ENCODE measurements at regions not wholly inside any gene's neighbourhood (a gene's known extent, or its start where the extent isn't known, plus 50 kb on each side); places are given as distances from the start of the nearest gene placed in this dataset.

GRCh38 chr6:22119500-22119899 lies 177.3 kb downstream of the PRL start:
- DNase-seq (ENCODE audit: low read depth) (peak; percentile 36), FAIRE-seq (no peak)
- H3K4me1 ChIP-seq (ENCODE audit: insufficient read depth, low read length): no peaks in the 10 kb centered on the region
- no peak overlapping the region for H3K4me3 ChIP-seq (ENCODE audit: insufficient read depth, low read depth, low read length)
- Mint-ChIP-seq H3K4me3 (ENCODE audit: unreplicated experiment) (no peak overlapping the region), H3K27ac (ENCODE audit: unreplicated experiment) (no peak overlapping the region), H3K36me3 (ENCODE audit: low read depth, unreplicated experiment) (peaks cover 12% of the 10 kb centered on the region), H3K27me3 (ENCODE audit: low read depth, unreplicated experiment) (no peaks in the 10 kb centered on the region), H3K9me3 (ENCODE audit: unreplicated experiment) (no peaks in the 10 kb centered on the region), H3K4me1 (ENCODE audit: low read depth, unreplicated experiment) (peaks cover 23% of the 10 kb centered on the region)
- no peaks in the 10 kb centered on the region for H4K20me1 ChIP-seq (ENCODE audit: insufficient read depth, low read length)
- H2AFZ ChIP-seq (ENCODE audit: low read depth, low read length): no peak overlapping the region
- H3K9me3 ChIP-seq (ENCODE audit: insufficient read depth, low read depth, low read length): no peaks in the 10 kb centered on the region
- no peaks in the 10 kb centered on the region for H3K79me2 ChIP-seq (ENCODE audit: insufficient read depth, low read length)
- H3K36me3 ChIP-seq (ENCODE audit: insufficient read depth, low read length): no peaks in the 10 kb centered on the region
- TF ChIP-seq EZH2 (IDR thresholded peaks at IDR 0.05; ENCODE audit: insufficient read depth, low read length) (no peak), CTCF (IDR thresholded peaks at IDR 0.05; ENCODE audit: insufficient read depth, low read depth, low read length) (no peak)
- no peaks in the 10 kb centered on the region for H3K27me3 ChIP-seq (ENCODE audit: insufficient read depth, low read length)
- no peak overlapping the region for H3K27ac ChIP-seq (ENCODE audit: low read depth, low read length)
- H3K4me2 ChIP-seq (ENCODE audit: low read length): no peak overlapping the region
- H3K9ac ChIP-seq (ENCODE audit: low read length): no peak overlapping the region

- Mint-ChIP-seq H3K9me3 (ENCODE audit: unreplicated experiment) (no peaks in the 10 kb centered on the region), H3K36me3 (ENCODE audit: low read depth, unreplicated experiment) (peaks cover 11% of the 10 kb centered on the region), H3K27ac (ENCODE audit: unreplicated experiment) (no peak overlapping the region), H3K27me3 (ENCODE audit: low read depth, unreplicated experiment) (no peaks in the 10 kb centered on the region), H3K4me3 (ENCODE audit: unreplicated experiment) (no peak overlapping the region), H3K4me1 (ENCODE audit: low read depth, unreplicated experiment) (peaks cover 2% of the 10 kb centered on the region)
- no peaks in the 10 kb centered on the region for H4K20me1 ChIP-seq (ENCODE audit: insufficient read depth, low read length)
- H3K4me1 ChIP-seq (ENCODE audit: insufficient read depth, low read length): no peaks in the 10 kb centered on the region
- no peak overlapping the region for H3K4me3 ChIP-seq (ENCODE audit: insufficient read depth, low read depth, low read length)
- TF ChIP-seq CTCF (IDR thresholded peaks at IDR 0.05; ENCODE audit: insufficient read depth, low read depth, low read length): no peak
- TF ChIP-seq EZH2 (IDR thresholded peaks at IDR 0.05; ENCODE audit: insufficient read depth, low read length): no peak
- no peaks in the 10 kb centered on the region for H3K36me3 ChIP-seq (ENCODE audit: insufficient read depth, low read length)
- DNase-seq (ENCODE audit: low read depth) (no peak), FAIRE-seq (no peak)
- no peaks in the 10 kb centered on the region for H3K27me3 ChIP-seq (ENCODE audit: insufficient read depth, low read length)
- H2AFZ ChIP-seq (ENCODE audit: low read depth, low read length): no peak overlapping the region
- H3K27ac ChIP-seq (ENCODE audit: low read depth, low read length): no peak overlapping the region
- H3K9ac ChIP-seq (ENCODE audit: low read length): no peak overlapping the region
- no peak overlapping the region for H3K4me2 ChIP-seq (ENCODE audit: low read length)
- no peaks in the 10 kb centered on the region for H3K79me2 ChIP-seq (ENCODE audit: insufficient read depth, low read length)
- H3K9me3 ChIP-seq (ENCODE audit: insufficient read depth, low read depth, low read length): peaks cover 5% of the 10 kb centered on the region
These were observed 172.1 kb downstream of the PRL start for GRCh38 chr6:22124756-22125155.

- Histone ChIP-seq H4K20me1 (ENCODE audit: insufficient read depth, low read length) (no peaks in the 10 kb centered on the region), H2AFZ (ENCODE audit: low read depth, low read length) (no peak overlapping the region), H3K79me2 (ENCODE audit: insufficient read depth, low read length) (no peaks in the 10 kb centered on the region), H3K9me3 (ENCODE audit: insufficient read depth, low read depth, low read length) (peaks cover 5% of the 10 kb centered on the region), H3K9ac (ENCODE audit: low read length) (no peak overlapping the region), H3K4me3 (ENCODE audit: insufficient read depth, low read depth, low read length) (no peak overlapping the region), H3K27me3 (ENCODE audit: insufficient read depth, low read length) (no peaks in the 10 kb centered on the region), H3K27ac (ENCODE audit: low read depth, low read length) (no peak overlapping the region), H3K4me2 (ENCODE audit: low read length) (no peak overlapping the region), H3K4me1 (ENCODE audit: insufficient read depth, low read length) (no peaks in the 10 kb centered on the region), H3K36me3 (ENCODE audit: insufficient read depth, low read length) (no peaks in the 10 kb centered on the region)
- no peak overlapping the region for H3K4me3 Mint-ChIP-seq (ENCODE audit: unreplicated experiment)
- H3K27ac Mint-ChIP-seq (ENCODE audit: unreplicated experiment): no peak overlapping the region
- no peaks in the 10 kb centered on the region for H3K9me3 Mint-ChIP-seq (ENCODE audit: unreplicated experiment)
- no peaks in the 10 kb centered on the region for H3K4me1 Mint-ChIP-seq (ENCODE audit: low read depth, unreplicated experiment)
- no peaks in the 10 kb centered on the region for H3K27me3 Mint-ChIP-seq (ENCODE audit: low read depth, unreplicated experiment)
- DNase-seq (ENCODE audit: low read depth): no peak
- TF ChIP-seq EZH2 (IDR thresholded peaks at IDR 0.05; ENCODE audit: insufficient read depth, low read length) (no peak), CTCF (IDR thresholded peaks at IDR 0.05; ENCODE audit: insufficient read depth, low read depth, low read length) (no peak)
- H3K36me3 Mint-ChIP-seq (ENCODE audit: low read depth, unreplicated experiment): peaks cover 9% of the 10 kb centered on the region
- FAIRE-seq: no peak
These were observed 169.9 kb downstream of the PRL start for GRCh38 chr6:22126910-22127309.
